C4-2B (cell line): ENCODE measurements at regions not wholly inside any gene's neighbourhood (a gene's known extent, or its start where the extent isn't known, plus 50 kb on each side); places are given as distances from the start of the nearest gene placed in this dataset.

ENCODE experiments used
- H3K27ac ChIP-seq: fragments of 450-650 bp; 2 replicates; pipeline ENCODE4 v1.5.1; 2017
- CTCF ChIP-seq: fragments of 450-650 bp; conservative IDR thresholded peaks from 2 replicates; pipeline ENCODE4 v1.5.1; 2017; ENCODE audit warnings: mild to moderate bottlenecking
- ZFX ChIP-seq: fragments of 450-650 bp; IDR thresholded peaks from 2 replicates; pipeline ENCODE4 v1.6.1; 2017

DNA sequence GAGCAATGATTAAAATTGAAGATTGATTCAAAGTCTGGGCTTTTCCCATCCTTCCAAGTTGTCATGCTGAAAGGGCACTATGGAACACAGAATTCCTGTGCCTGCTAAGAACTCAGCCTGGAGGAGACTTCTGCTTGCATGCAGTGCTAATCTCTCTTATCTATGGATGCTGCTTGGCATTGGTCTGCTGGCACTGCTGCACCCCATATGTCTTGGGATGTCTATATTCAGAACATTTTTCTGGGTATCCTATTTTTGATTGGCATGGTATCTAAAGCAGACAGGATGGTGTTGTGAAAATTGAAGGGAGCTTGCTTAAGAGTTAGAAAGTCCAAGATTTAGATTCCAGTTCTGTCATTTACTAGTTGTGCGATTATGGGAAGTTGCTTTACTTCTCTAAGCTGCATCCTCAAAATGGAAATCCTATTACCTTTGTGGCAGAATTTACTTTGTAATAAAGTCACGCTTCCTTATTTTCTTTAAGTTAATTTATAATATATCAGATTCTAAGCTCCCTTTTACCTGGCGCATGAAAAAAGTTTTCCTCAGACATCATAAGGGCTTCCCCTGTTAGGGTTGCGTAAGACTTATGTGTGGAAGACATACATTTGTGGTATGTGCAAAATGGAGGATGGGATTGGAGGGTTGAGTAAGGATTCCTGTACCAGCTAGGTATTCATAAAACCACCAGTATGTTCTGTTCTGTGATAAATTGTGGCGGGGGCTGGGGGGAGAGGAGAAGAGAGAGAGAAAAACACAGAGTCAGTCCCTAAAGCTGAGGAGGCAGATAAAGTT is 254.0 kb downstream of the DMAC1 start:
- no peak overlapping the region for H3K27ac ChIP-seq
- no peak for TF ChIP-seq ZFX
- TF ChIP-seq CTCF = no peak

GRCh38 chr9:7542693-7543092 is 256.9 kb downstream of the DMAC1 start:
- TF ChIP-seq CTCF = no peak
- no peak overlapping the region for H3K27ac ChIP-seq

DNA sequence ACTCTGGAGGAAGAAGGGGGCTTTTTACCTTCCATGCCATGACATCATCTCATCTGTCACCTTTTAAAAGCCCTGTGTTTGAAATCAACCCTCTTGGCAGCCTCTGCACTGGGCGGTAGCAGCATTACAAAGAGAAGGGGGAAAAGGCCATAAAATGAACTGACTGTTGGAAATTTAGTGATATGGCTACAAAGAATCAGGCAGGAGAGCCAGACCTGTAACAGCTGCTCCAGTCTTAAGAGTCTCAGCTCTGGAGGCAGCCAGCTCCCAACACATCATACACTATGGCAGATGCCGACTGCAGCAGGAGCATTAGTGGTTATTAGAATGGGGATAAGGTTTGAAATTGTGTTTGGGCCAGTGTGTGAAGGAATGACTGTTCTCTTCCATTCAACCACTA is 257.5 kb downstream of the DMAC1 start:
- TF ChIP-seq ZFX (no peak), CTCF (no peak)
- H3K27ac ChIP-seq = no peak overlapping the region

- no peak overlapping the region for H3K27ac ChIP-seq
- TF ChIP-seq CTCF (peak; percentile 90), ZFX (no peak)
Observed at GRCh38 chr9:7536310-7536939, 263.2 kb downstream of the DMAC1 start.

DNA sequence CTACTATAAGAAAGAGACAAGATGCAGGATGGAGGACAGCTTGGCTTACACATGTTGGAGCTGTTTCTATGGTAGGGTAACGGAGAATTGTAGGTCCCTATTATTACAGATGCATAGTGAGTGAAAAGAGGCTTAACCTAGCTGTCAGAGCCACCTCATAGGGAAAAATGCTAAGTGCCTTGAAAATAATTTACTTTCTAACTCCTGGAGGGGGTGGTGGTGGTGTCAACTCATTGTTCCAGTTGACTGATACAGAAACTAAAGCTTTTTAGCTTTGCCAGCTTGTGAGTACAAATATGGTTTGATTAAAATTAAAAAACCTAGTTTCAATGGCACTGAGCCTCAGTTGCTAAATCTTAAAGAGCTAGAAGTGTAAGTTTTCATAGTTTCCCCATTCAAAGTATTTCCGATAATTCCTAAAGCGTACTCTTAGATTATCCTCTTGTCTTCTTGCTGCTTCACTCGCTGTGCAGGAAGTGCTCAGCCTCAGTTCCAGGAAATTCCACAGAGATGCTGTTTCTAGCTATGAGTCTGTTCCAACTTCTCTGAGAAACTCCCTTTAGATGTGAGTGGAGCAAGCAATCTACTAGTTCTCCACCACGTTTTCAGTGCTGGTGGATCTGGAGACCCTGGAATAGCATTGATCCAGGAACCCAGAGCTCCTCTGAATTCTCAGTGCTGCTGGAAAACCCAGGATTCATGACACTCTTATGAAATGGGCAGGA is 265.2 kb downstream of the DMAC1 start:
- no peak overlapping the region for H3K27ac ChIP-seq
- TF ChIP-seq CTCF = no peak
- TF ChIP-seq ZFX = no peak

DNA sequence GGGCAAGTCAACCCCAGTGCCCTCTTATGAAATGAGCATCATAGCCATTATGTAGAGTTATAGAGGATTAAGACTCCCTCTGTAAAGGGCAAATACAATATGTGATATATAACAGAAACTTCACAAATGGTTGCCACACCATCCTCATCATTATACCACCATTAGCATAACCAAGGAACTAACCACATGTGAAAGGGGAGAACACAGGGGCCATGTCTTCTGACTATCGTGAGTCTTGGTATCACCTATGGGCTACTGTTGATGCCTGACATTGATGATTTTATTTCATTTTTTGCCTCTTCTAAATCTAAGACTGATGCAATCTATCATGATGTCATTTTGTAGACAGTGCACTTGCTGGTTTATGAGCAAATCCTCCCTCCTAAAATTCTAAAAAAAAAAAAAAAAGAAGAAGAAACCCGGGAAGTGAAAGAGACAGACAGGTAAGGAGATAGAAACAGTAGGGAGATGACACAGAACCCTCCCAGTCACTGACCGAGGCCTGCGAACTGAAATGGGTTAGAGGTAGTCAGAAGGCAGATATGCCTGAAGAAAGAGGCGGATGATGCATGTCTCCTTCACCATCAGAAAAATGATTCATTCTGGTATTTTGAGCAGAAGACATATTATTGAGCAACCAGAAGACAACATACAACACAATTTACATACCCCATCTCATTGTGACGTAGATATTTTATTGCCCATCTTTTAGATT is 266.0 kb downstream of the DMAC1 start:
- TF ChIP-seq CTCF (no peak), ZFX (no peak)
- no peak overlapping the region for H3K27ac ChIP-seq
